ENCODE measurements at regions not wholly inside any gene's neighbourhood (a gene's known extent, or its start where the extent isn't known, plus 50 kb on each side); places are given as distances from the start of the nearest gene placed in this dataset.

DNA sequence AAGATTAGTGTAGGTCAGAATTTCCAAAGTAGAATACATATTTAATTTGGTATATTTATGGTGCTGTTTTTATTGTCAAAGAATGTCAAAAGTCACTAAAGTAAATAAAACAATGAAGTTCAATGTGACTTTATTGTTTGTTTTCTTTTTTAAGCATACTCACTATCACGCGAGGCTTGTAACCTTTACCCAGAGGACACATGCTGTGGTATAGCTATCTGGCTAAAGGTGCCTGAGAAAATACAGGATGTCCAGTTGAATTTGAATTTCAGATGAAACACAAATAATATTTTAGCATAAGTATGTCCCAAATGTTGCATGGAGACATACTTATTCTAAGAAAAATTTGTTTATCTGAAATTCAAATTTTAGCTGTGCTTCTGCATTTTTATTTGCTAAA, 103.3 kb upstream of the KLF7 start:
- Histone ChIP-seq H3K36me3 (ENCODE audit: control insufficient read depth, insufficient read depth, low read length) (no peaks in the 10 kb centered on the region), H3K9me3 (ENCODE audit: control insufficient read depth, insufficient read depth, low read depth, low read length) (no peaks in the 10 kb centered on the region), H3K27ac (ENCODE audit: low read length) (no peak overlapping the region), H3K27me3 (ENCODE audit: control insufficient read depth, insufficient read depth, low read length) (no peaks in the 10 kb centered on the region), H3K4me3 (ENCODE audit: low read depth in 2 of 2, low read length in 2 of 2) (no peak overlapping the region), H3K4me1 (ENCODE audit: control insufficient read depth, insufficient read depth, low read length) (no peaks in the 10 kb centered on the region)
- DNase-seq (ENCODE audit: low read depth, low spot score) (no peak), ATAC-seq (no peak)
- POLR2A ChIA-PET: no interaction called here
- no TSS peak for BruUV-seq (replicated peaks)
- CTCF ChIA-PET: no interaction called here
- in situ Hi-C loops (cut with HindIII; ENCODE audit: low pct_unique_long_range_greater_than_20kb, low sequenced_read_pairs) (no loop called here), intact Hi-C loops (cut with micrococcal nuclease; ENCODE audit: unreplicated experiment) (no loop called here)
- TF ChIP-seq POLR2AphosphoS5 (IDR thresholded peaks at IDR 0.05; ENCODE audit: low read depth, low read length): no peak
- no peak for TF ChIP-seq SIN3A (IDR thresholded peaks at IDR 0.05; ENCODE audit: borderline replicate concordance, insufficient read depth, low read depth, low read length)
- no peak for TF ChIP-seq TCF7L2 (IDR thresholded peaks at IDR 0.05; ENCODE audit: low read depth, low read length)
- TF ChIP-seq, protein P1, sequence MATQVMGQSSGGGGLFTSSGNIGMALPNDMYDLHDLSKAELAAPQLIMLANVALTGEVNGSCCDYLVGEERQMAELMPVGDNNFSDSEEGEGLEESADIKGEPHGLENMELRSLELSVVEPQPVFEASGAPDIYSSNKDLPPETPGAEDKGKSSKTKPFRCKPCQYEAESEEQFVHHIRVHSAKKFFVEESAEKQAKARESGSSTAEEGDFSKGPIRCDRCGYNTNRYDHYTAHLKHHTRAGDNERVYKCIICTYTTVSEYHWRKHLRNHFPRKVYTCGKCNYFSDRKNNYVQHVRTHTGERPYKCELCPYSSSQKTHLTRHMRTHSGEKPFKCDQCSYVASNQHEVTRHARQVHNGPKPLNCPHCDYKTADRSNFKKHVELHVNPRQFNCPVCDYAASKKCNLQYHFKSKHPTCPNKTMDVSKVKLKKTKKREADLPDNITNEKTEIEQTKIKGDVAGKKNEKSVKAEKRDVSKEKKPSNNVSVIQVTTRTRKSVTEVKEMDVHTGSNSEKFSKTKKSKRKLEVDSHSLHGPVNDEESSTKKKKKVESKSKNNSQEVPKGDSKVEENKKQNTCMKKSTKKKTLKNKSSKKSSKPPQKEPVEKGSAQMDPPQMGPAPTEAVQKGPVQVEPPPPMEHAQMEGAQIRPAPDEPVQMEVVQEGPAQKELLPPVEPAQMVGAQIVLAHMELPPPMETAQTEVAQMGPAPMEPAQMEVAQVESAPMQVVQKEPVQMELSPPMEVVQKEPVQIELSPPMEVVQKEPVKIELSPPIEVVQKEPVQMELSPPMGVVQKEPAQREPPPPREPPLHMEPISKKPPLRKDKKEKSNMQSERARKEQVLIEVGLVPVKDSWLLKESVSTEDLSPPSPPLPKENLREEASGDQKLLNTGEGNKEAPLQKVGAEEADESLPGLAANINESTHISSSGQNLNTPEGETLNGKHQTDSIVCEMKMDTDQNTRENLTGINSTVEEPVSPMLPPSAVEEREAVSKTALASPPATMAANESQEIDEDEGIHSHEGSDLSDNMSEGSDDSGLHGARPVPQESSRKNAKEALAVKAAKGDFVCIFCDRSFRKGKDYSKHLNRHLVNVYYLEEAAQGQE (IDR thresholded peaks at IDR 0.05; ENCODE audit: insufficient read depth in 1 of 2, low read depth in 2 of 2, low read length in 1 of 2): no peak
- TF ChIP-seq, protein P2, sequence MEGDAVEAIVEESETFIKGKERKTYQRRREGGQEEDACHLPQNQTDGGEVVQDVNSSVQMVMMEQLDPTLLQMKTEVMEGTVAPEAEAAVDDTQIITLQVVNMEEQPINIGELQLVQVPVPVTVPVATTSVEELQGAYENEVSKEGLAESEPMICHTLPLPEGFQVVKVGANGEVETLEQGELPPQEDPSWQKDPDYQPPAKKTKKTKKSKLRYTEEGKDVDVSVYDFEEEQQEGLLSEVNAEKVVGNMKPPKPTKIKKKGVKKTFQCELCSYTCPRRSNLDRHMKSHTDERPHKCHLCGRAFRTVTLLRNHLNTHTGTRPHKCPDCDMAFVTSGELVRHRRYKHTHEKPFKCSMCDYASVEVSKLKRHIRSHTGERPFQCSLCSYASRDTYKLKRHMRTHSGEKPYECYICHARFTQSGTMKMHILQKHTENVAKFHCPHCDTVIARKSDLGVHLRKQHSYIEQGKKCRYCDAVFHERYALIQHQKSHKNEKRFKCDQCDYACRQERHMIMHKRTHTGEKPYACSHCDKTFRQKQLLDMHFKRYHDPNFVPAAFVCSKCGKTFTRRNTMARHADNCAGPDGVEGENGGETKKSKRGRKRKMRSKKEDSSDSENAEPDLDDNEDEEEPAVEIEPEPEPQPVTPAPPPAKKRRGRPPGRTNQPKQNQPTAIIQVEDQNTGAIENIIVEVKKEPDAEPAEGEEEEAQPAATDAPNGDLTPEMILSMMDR (IDR thresholded peaks at IDR 0.05): no peak

DNA sequence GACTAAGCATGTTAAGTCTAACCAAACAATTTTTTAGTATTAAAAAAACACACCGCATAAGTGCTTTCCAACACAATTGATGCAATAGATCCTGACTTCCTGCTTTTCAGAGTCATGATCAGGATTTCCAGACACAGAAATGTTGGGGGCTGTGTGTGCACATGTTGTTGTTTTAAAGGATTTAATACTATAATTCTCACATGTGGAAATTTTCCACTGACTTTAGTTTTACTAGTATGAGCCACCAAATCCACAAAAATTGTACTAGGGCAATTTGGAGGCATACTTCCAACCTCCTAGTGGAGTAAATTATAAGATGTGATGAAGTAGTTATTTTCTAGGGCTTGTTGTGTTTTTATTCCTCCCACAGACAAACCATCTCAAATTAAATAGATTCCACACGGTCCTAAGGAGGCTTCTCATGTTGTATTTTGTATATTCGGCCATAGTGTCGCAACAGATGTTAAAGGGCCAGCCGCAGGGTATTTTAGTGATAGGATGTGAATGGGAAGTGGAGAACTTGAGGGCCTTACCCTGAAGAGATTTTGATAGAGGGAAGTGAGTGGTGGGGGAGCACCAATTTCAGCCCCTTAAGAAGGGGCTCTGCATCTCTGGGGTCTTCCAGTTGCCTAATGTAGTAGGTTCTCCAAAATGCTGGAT, 108.9 kb upstream of the KLF7 start:
- TF ChIP-seq POLR2AphosphoS5 (IDR thresholded peaks at IDR 0.05; ENCODE audit: low read depth, low read length): no peak
- TF ChIP-seq, protein P2 (IDR thresholded peaks at IDR 0.05): no peak
- TF ChIP-seq SIN3A (IDR thresholded peaks at IDR 0.05; ENCODE audit: borderline replicate concordance, insufficient read depth, low read depth, low read length): no peak
- TF ChIP-seq TCF7L2 (IDR thresholded peaks at IDR 0.05; ENCODE audit: low read depth, low read length): no peak
- TF ChIP-seq, protein P1 (IDR thresholded peaks at IDR 0.05; ENCODE audit: insufficient read depth in 1 of 2, low read depth in 2 of 2, low read length in 1 of 2): no peak
- H3K27ac ChIP-seq (ENCODE audit: low read length): no peak overlapping the region
- no peak overlapping the region for H3K4me3 ChIP-seq (ENCODE audit: low read depth in 2 of 2, low read length in 2 of 2)
- intact Hi-C loops (cut with micrococcal nuclease; ENCODE audit: unreplicated experiment): no loop called here
- H3K36me3 ChIP-seq (ENCODE audit: control insufficient read depth, insufficient read depth, low read length): no peaks in the 10 kb centered on the region
- no TSS peak for BruUV-seq (replicated peaks)
- H3K27me3 ChIP-seq (ENCODE audit: control insufficient read depth, insufficient read depth, low read length): no peaks in the 10 kb centered on the region
- ChIA-PET POLR2A (no interaction called here), CTCF (no interaction called here)
- ATAC-seq: no peak
- in situ Hi-C loops (cut with HindIII; ENCODE audit: low pct_unique_long_range_greater_than_20kb, low sequenced_read_pairs): no loop called here
- no peaks in the 10 kb centered on the region for H3K9me3 ChIP-seq (ENCODE audit: control insufficient read depth, insufficient read depth, low read depth, low read length)
- DNase-seq (ENCODE audit: low read depth, low spot score): no peak
- H3K4me1 ChIP-seq (ENCODE audit: control insufficient read depth, insufficient read depth, low read length): no peaks in the 10 kb centered on the region

Data from Panc1 (cell line).